ENCODE measurements at regions not wholly inside any gene's neighbourhood (a gene's known extent, or its start where the extent isn't known, plus 50 kb on each side); places are given as distances from the start of the nearest gene placed in this dataset.

DNA sequence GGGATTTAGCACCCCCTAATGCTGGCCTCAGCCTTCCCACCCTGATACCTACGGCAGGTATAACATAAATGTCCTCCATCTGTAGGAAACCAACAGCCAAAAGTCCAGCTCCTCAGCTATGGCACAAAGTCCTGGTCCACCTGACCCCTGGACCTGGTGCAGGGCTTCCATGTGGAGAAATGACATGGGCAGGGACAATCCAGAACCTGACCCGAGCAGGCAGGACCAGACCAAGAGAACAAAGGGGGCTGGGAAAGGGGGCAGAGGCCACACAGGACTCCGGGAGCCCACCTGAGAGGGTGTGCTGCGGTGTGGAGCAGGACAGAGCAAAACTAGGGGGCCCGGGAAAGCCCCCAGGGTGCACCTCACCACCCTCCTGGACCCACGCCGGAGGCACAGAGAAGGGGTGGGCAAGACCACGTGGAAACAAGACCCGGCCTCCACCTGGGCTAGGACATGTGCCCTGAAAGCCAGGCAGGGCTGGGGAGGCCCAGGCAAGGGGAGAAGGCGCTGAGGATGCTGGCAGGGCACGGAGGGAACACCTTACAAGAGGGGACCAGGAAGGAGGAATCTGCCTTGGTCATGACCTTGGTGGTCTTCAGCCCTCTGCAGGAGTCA lies 368.9 kb downstream of the SHANK2 start:
- H3K27me3 ChIP-seq, result no peaks in the 10 kb centered on the region
- WGBS (ENCODE audit: insufficient coverage, low coverage, low lambda C conversion rate, missing lambda C conversion rate), result 85% methylated on average over 8 of the region's 11 CpGs

DNA sequence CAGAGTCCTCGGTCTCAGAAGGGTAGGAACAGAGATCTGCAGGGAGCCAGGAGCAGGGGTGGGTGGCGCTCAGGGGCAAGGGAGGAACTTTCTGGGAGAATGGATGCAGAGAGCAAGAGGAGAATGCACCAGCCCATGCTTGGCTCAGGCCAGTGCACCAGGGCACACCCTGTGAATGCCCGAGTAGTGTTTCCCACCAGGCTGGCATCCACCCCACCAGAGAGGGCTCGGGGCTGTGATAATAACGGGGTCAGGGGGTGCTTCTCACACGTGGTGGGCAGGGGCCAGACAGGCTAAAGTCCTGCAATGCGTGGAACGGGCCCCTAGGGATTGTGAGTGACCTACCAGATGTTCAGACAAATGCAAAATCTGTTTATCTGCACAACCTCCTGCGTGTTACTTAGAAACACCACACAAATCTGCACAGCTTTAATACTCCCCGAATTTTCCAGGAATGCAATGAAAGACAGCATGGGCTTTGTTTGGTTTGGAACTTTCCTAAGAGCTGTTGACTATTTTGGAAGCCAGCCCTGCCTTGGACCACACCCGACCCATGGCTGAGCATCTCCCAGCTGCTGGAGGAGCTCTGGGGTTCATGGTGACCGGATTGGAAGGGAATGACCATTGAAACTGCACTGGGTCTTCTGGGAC lies 368.3 kb downstream of the SHANK2 start:
- intact Hi-C loops (cut with DNase I), result no loop called here
- Histone ChIP-seq H3K9me3 (no peaks in the 10 kb centered on the region), H3K27ac (no peak overlapping the region), H3K27me3 (no peaks in the 10 kb centered on the region), H3K4me3 (no peak overlapping the region), H3K36me3 (no peaks in the 10 kb centered on the region), H3K4me1 (no peaks in the 10 kb centered on the region)
- TF ChIP-seq POLR2A (IDR thresholded peaks at IDR 0.05), result no peak
- TF ChIP-seq, protein P1, sequence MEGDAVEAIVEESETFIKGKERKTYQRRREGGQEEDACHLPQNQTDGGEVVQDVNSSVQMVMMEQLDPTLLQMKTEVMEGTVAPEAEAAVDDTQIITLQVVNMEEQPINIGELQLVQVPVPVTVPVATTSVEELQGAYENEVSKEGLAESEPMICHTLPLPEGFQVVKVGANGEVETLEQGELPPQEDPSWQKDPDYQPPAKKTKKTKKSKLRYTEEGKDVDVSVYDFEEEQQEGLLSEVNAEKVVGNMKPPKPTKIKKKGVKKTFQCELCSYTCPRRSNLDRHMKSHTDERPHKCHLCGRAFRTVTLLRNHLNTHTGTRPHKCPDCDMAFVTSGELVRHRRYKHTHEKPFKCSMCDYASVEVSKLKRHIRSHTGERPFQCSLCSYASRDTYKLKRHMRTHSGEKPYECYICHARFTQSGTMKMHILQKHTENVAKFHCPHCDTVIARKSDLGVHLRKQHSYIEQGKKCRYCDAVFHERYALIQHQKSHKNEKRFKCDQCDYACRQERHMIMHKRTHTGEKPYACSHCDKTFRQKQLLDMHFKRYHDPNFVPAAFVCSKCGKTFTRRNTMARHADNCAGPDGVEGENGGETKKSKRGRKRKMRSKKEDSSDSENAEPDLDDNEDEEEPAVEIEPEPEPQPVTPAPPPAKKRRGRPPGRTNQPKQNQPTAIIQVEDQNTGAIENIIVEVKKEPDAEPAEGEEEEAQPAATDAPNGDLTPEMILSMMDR (IDR thresholded peaks at IDR 0.05), result no peak
- DNase-seq, result no peak
- no peak for ATAC-seq
- 14% methylated on average over 1 of the region's 12 CpGs for WGBS (ENCODE audit: insufficient coverage, low coverage, low lambda C conversion rate, missing lambda C conversion rate)

More for the DNA sequence above, 368.9 kb downstream of the SHANK2 start:
- intact Hi-C loops (cut with DNase I), result no loop called here
- Histone ChIP-seq H3K4me3 (no peak overlapping the region), H3K4me1 (no peaks in the 10 kb centered on the region), H3K27ac (no peak overlapping the region), H3K36me3 (no peaks in the 10 kb centered on the region), H3K9me3 (no peaks in the 10 kb centered on the region)
- ATAC-seq, result peak in 2 of 4 donors; percentile 4 to 52
- no peak for DNase-seq
- TF ChIP-seq POLR2A (IDR thresholded peaks at IDR 0.05), result no peak
- TF ChIP-seq, protein P1 (IDR thresholded peaks at IDR 0.05), result no peak

DNA sequence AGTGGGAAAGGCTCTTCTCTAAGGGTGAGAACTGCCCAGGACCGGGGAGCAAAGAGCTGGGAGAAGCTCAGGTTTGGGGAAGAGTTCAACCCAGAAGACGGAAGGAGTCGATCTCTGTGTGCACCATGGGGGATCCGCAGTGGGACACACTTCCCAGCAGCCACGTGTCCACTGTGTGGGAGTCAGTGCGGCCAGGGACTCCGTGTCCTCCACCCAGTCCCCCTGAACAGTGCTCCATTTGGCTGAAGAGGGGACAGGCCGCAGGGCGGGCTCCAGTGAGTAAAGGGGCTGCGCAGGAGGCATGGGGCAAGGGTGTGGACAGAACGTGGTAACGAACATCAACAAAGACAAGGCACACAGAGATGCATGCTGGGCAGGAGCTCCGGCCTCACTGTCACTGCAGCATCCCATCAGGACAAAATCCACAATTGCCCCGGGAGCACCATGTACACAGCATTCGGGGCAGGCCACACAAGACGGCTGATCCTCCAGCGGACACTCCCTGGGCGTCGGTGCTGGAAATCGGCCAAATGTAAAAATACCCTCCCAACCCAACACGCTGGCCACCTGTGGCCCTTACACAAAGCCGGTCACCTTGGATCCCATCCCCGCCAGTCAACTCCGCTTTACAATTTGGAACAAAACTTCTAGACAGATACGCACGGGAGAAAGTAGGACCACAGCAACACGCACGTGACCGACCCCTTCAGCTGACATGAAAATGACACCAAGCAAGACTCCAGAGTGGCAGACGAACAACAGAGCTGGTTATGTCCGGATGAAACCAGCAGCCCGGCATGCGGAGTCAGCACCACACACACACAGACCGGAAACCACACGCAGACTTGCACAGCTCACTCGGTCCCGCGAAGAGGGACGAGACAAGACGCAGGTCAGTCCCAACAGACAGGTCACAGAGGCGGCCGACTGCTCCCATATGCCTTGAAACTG lies 366.8 kb downstream of the SHANK2 start:
- H3K36me3 ChIP-seq, result no peaks in the 10 kb centered on the region
- TF ChIP-seq, protein P1 (IDR thresholded peaks at IDR 0.05), result no peak
- TF ChIP-seq POLR2A (IDR thresholded peaks at IDR 0.05), result no peak
- H3K27ac ChIP-seq, result no peak overlapping the region
- ATAC-seq (no peak), DNase-seq (no peak)
- H3K4me3 ChIP-seq, result no peak overlapping the region
- H3K4me1 ChIP-seq, result no peaks in the 10 kb centered on the region
- no peaks in the 10 kb centered on the region for H3K27me3 ChIP-seq
- intact Hi-C loops (cut with DNase I), result no loop called here
- no peaks in the 10 kb centered on the region for H3K9me3 ChIP-seq
- 83% methylated on average over 26 of the region's 42 CpGs for WGBS (ENCODE audit: insufficient coverage, low coverage, low lambda C conversion rate, missing lambda C conversion rate)

DNA sequence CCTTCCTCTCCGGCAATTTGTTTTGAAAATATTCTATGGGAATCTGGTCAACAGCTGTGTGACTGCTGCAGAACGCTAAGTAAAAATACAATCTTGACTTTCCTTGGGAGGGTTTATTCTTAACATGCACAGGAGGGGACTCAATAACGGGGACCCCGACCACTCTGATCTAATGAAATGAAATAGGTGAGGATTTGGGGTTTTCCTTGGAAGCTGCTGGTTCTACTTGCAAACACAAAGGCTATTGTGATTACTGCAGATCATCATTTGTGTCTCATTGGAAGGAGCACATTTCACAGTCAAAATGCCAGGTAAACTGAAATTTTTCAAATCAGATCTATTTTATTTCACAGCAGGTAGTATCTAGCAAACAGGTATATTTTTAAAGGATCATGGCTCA lies 366.1 kb downstream of the SHANK2 start:
- Histone ChIP-seq H3K4me3 (no peak overlapping the region), H3K27me3 (no peaks in the 10 kb centered on the region), H3K9me3 (no peaks in the 10 kb centered on the region), H3K27ac (no peak overlapping the region), H3K36me3 (no peaks in the 10 kb centered on the region), H3K4me1 (no peaks in the 10 kb centered on the region)
- intact Hi-C loops (cut with DNase I), result no loop called here
- 78% methylated on average over 4 of the region's 4 CpGs for WGBS (ENCODE audit: insufficient coverage, low coverage, low lambda C conversion rate, missing lambda C conversion rate)
- DNase-seq, result no peak
- no peak for ATAC-seq
- TF ChIP-seq, protein P1 (IDR thresholded peaks at IDR 0.05), result no peak
- no peak for TF ChIP-seq POLR2A (IDR thresholded peaks at IDR 0.05)
